ENCODE measurements at regions not wholly inside any gene's neighbourhood (a gene's known extent, or its start where the extent isn't known, plus 50 kb on each side); places are given as distances from the start of the nearest gene placed in this dataset.

DNA sequence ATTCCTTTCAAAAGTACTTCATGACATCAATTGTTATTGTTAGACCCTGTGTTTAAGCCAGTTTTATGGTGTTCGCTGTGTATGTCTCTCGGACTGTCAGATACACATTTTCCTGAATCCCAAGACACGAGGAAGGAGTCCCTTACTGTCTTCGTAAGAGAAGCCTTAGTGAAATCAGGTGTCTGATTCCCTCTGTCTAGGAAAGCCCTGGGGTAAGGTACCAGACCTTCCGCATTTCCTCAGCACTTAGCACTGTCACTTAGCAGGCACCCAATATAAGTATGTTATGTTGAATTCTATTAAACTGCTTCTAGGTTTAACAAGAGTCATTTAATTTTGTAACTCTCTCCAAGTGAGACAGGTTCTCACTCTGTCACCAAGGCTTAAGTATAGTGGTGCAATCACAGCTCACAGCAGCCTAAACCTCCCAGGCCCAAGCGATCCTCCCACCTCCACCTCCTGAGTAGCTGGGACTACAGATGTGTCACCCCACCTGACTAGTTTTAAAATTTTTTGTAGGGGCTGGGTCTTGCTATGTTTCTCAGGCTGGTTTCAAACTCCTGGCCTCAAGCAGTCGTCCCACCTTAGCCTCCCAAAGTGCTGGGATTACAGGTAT is 111.0 kb downstream of the BBS10 start:
- TF ChIP-seq, protein P1, sequence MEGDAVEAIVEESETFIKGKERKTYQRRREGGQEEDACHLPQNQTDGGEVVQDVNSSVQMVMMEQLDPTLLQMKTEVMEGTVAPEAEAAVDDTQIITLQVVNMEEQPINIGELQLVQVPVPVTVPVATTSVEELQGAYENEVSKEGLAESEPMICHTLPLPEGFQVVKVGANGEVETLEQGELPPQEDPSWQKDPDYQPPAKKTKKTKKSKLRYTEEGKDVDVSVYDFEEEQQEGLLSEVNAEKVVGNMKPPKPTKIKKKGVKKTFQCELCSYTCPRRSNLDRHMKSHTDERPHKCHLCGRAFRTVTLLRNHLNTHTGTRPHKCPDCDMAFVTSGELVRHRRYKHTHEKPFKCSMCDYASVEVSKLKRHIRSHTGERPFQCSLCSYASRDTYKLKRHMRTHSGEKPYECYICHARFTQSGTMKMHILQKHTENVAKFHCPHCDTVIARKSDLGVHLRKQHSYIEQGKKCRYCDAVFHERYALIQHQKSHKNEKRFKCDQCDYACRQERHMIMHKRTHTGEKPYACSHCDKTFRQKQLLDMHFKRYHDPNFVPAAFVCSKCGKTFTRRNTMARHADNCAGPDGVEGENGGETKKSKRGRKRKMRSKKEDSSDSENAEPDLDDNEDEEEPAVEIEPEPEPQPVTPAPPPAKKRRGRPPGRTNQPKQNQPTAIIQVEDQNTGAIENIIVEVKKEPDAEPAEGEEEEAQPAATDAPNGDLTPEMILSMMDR (IDR thresholded peaks at IDR 0.05; ENCODE audit: borderline replicate concordance, extremely low read depth, low read length, poor library complexity, severe bottlenecking), result no peak
- TF ChIP-seq EZH2 (IDR thresholded peaks at IDR 0.05; ENCODE audit: borderline replicate concordance, low read depth, low read length, severe bottlenecking), result no peak
